Activated naive CD4-positive, alpha-beta T cell treated with anti-CD3 and anti-CD28 coated beads for 36 hours (primary cell): ENCODE measurements at regions not wholly inside any gene's neighbourhood (a gene's known extent, or its start where the extent isn't known, plus 50 kb on each side); places are given as distances from the start of the nearest gene placed in this dataset.

ENCODE experiments used
- CTCF ChIA-PET: fragments of 350-600 bp; sonication (Branson Sonifier 250); formaldehyde crosslinking; loops from one replicate; lab custom pipeline; 2021; ENCODE audit warnings: antibody characterized with exemption; lab: Charles Lee
- DNase-seq: peaks from one replicate; pipeline ENCODE4 v3.0.0-alpha.2; 2020
- H3K27ac Mint-ChIP-seq: one replicate; pipeline ENCODE4 v1.8.0; 2021; ENCODE audit warnings: mild to moderate bottlenecking, mixed read lengths
- H3K27me3 Mint-ChIP-seq: one replicate; pipeline ENCODE4 v1.8.0; 2021; ENCODE audit warnings: low read depth, mixed read lengths
- H3K36me3 Mint-ChIP-seq: one replicate; pipeline ENCODE4 v1.8.0; 2021; ENCODE audit warnings: low read depth, mixed read lengths
- H3K4me1 Mint-ChIP-seq: one replicate; pipeline ENCODE4 v1.8.0; 2021; ENCODE audit warnings: low read depth, mixed read lengths
- H3K4me3 Mint-ChIP-seq: one replicate; pipeline ENCODE4 v1.8.0; 2021; ENCODE audit warnings: mild to moderate bottlenecking, moderate library complexity, mixed read lengths
- H3K9me3 Mint-ChIP-seq: one replicate; pipeline ENCODE4 v1.8.0; 2021; ENCODE audit warnings: mixed read lengths
- intact Hi-C: fragments of 100-400 bp; cut with micrococcal nuclease; formaldehyde crosslinking; loops from one replicate; pipeline ENCODE4 v1.15.1; 2023

DNA sequence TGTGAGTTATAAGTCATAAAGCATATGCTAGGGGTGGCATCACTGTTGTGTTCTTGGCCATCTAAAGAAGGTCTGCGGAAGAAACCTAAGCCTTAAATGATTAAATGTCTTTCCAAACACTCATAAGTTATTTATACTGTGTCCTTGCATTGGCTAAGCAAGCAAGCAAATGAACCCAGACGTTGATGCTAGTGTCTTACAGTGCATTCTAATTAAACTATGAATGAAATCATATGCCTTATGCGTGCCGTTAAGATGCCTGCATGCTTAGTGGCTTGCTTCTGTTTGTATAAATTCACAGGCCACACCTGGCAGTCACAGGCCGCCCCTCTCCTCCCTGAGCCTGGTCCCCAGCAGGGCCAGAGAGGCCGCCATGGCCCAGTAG is 49.9 kb downstream of the RIN2 start:
- H3K36me3 Mint-ChIP-seq = no peaks in the 10 kb centered on the region
- DNase-seq = no peak
- H3K9me3 Mint-ChIP-seq = no peaks in the 10 kb centered on the region
- H3K4me3 Mint-ChIP-seq = no peak overlapping the region
- intact Hi-C loops = no loop called here
- H3K27me3 Mint-ChIP-seq = peaks cover 2% of the 10 kb centered on the region
- H3K27ac Mint-ChIP-seq = no peak overlapping the region
- CTCF ChIA-PET = interaction anchor here (1.3 kb wide), 1 partner anchor 7 kb away, joined by 3 read pairs; no protein-coding TSS in a partner anchor
- no peaks in the 10 kb centered on the region for H3K4me1 Mint-ChIP-seq

DNA sequence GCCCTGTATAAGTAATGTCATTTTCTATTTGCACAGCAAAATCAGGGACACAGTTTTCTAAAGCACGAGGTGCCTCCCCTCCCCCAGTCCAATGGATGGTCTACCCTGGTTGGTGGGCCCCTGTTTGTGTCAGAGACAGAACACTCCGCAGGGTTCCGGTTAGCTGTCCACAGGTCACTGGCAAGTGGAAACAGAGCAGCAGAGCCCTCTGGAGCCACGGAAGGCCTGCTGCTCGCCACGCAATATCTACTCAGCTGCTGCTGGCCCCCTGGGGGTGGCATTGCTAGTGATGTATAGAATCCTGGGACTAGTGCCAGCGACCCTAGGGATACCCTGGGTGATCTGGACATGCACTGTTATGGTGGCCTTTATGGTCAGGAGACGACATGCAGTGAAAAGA is 50.4 kb downstream of the RIN2 start:
- DNase-seq = no peak
- intact Hi-C loops = no loop called here
- H3K36me3 Mint-ChIP-seq = no peaks in the 10 kb centered on the region
- peaks cover 2% of the 10 kb centered on the region for H3K27me3 Mint-ChIP-seq
- CTCF ChIA-PET = no interaction called here
- H3K9me3 Mint-ChIP-seq = no peaks in the 10 kb centered on the region
- no peaks in the 10 kb centered on the region for H3K4me1 Mint-ChIP-seq
- no peak overlapping the region for H3K27ac Mint-ChIP-seq
- H3K4me3 Mint-ChIP-seq = no peak overlapping the region

DNA sequence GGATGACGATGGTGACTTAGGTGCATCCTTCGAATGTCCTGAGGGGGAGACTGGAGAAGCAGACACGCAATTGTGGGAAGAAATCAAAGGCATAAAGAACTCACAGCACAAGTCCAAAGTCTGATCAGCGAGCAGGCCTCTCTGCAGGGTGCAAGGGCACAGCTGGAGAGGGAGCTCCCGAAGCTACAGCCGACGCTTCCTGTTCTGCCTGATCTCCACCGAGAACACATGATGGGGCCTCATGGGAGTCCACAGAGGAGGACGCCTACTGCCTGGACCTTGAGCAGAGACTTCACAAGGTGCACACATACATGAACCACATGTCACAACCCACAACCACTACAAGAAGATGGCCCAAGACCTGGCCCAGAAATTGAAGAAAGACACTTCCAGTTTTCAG is 51.4 kb downstream of the RIN2 start:
- intact Hi-C loops = no loop called here
- DNase-seq = no peak
- Mint-ChIP-seq H3K36me3 (no peaks in the 10 kb centered on the region), H3K27me3 (peaks cover 2% of the 10 kb centered on the region), H3K4me3 (no peak overlapping the region), H3K4me1 (no peaks in the 10 kb centered on the region), H3K9me3 (no peaks in the 10 kb centered on the region), H3K27ac (no peak overlapping the region)
- CTCF ChIA-PET = interaction anchor here (1.0 kb wide), 1 partner anchor 116 kb away, joined by 3 read pairs; no protein-coding TSS in a partner anchor

DNA sequence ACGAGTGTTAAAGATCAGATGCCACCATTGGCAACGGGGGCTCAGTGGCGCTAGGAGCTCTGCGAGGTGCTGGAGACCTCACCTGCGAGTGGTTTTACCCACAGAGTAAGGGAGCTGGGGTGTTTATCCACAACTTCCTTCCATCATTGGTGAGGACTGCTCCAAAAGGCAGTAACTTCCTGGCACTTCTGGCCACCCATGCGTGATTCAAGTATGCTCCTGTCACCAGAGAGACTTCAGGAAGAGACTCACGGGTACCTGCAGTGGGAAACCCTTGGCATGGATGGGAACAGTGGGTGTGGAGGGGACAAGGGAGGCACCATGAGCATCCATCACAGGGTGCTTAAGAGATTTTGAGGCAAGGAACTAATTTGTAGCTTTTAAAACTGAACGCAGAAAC is 53.2 kb downstream of the RIN2 start:
- peaks cover 3% of the 10 kb centered on the region for H3K4me1 Mint-ChIP-seq
- no peaks in the 10 kb centered on the region for H3K9me3 Mint-ChIP-seq
- peaks cover 8% of the 10 kb centered on the region for H3K27me3 Mint-ChIP-seq
- CTCF ChIA-PET = no interaction called here
- no peak overlapping the region for H3K4me3 Mint-ChIP-seq
- intact Hi-C loops = no loop called here
- no peak for DNase-seq
- H3K27ac Mint-ChIP-seq = no peak overlapping the region
- no peaks in the 10 kb centered on the region for H3K36me3 Mint-ChIP-seq

DNA sequence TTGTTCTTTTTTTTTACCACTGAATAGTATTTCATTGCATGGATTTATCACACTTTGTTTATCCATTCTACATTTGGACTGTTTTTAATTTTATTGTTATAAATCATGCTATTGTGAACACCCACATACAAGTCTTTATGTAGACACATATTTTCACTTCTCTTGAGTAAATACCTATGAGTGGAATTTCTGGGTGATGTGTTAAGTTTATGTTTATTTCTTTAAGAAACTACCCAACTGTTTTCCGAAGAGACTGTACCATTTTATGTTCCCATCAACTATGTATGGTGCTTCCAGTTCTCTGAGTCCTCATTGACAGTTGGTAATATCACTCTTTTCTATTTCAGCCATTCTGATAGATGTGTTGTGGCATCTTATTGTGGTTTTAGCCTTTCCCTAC is 54.0 kb downstream of the RIN2 start:
- no peak overlapping the region for H3K4me3 Mint-ChIP-seq
- H3K27ac Mint-ChIP-seq = no peak overlapping the region
- intact Hi-C loops = no loop called here
- no peak for DNase-seq
- H3K27me3 Mint-ChIP-seq = peaks cover 8% of the 10 kb centered on the region
- no peaks in the 10 kb centered on the region for H3K36me3 Mint-ChIP-seq
- CTCF ChIA-PET = no interaction called here
- no peaks in the 10 kb centered on the region for H3K9me3 Mint-ChIP-seq
- H3K4me1 Mint-ChIP-seq = peaks cover 3% of the 10 kb centered on the region

DNA sequence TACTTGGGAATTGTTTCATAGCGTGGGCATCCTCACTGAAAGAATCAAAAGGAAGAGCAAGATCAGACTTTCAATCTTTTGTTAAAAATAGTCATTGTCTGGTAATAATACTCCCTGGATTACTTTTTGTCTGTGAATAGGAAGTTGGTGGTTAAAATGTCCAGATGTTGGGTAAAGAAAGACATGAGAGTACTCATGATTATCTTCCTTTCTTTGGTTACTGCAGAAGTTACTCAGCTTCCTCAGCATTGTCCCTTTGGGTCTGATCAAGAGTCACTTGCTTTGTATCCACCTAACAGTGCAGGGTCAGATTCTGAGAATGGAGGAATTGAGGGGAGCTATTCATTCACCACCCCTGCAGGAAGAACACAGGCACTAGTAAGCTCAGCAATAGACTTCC is 54.6 kb downstream of the RIN2 start:
- no peak overlapping the region for H3K4me3 Mint-ChIP-seq
- CTCF ChIA-PET = no interaction called here

DNA sequence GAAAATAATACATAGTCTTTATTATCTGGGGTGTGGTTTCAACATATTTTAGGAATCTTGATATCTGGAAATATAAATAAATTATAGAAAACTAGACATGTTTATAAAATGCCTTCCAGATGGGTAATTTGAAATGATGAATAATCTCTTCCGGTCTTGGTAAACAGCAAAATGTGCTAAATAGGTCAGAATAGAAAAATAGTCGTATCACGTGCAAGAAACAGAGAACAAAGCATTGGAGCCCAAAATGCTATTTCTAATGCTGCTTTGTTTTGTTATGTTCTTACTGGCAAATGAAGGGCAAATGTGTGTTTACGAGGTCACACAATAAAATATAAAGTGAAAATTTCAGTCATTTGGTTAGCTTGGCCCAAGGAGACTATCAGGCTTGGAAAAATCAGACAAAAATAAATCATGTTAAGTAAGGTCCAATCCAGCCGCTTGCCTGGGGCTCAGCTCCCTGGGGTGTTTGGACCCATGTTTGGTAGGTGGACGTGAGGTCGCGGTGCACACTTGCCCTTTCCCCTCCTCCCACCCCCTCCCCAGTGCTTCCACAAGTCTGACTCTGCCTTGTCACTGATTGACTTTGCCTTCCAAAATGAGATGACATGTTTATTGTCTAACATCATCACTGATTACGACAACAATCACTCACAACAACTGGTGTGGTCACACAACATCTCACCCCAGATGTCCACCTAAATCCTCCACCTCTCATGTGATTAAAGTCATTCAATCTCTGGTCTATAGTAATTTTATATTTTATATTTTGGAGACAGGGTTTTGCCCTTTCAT is 56.0 kb downstream of the RIN2 start:
- Mint-ChIP-seq H3K27me3 (peaks cover 8% of the 10 kb centered on the region), H3K4me3 (no peak overlapping the region), H3K9me3 (peaks cover 3% of the 10 kb centered on the region), H3K36me3 (no peaks in the 10 kb centered on the region), H3K27ac (no peak overlapping the region), H3K4me1 (peaks cover 3% of the 10 kb centered on the region)
- no peak for DNase-seq
- intact Hi-C loops = no loop called here
- CTCF ChIA-PET = interaction anchor here (1.1 kb wide), 1 partner anchor 184 kb away, joined by 3 read pairs; no protein-coding TSS in a partner anchor

More for the DNA sequence above, 54.6 kb downstream of the RIN2 start:
- H3K9me3 Mint-ChIP-seq = no peaks in the 10 kb centered on the region
- H3K36me3 Mint-ChIP-seq = no peaks in the 10 kb centered on the region
- peaks cover 3% of the 10 kb centered on the region for H3K4me1 Mint-ChIP-seq
- intact Hi-C loops = no loop called here
- H3K27me3 Mint-ChIP-seq = peaks cover 8% of the 10 kb centered on the region
- DNase-seq = no peak
- H3K27ac Mint-ChIP-seq = no peak overlapping the region

DNA sequence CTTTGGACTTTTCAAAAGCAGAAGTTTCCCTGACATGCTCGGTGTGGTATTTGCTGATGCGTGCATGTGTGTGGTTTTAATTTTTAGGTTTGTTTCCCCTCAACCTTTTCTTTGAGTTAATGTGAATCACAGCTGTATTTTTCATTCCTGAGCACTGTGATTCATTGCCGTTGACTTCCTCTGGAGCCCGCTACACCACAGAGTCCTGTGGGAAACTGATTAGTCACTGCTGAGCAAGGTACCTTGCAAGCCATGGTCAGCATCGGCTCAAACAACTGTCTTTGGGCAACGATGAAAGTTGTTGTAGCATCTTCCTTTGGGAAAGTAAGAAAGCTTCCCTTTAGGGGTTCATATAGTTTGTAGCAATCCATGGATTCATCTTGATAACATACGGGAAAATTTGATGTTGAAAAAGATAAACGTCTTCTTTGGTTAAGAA is 57.5 kb downstream of the RIN2 start:
- peaks cover 3% of the 10 kb centered on the region for H3K9me3 Mint-ChIP-seq
- CTCF ChIA-PET = interaction anchor here (1.0 kb wide), 1 partner anchor 8 kb away, joined by 3 read pairs; no protein-coding TSS in a partner anchor

DNA sequence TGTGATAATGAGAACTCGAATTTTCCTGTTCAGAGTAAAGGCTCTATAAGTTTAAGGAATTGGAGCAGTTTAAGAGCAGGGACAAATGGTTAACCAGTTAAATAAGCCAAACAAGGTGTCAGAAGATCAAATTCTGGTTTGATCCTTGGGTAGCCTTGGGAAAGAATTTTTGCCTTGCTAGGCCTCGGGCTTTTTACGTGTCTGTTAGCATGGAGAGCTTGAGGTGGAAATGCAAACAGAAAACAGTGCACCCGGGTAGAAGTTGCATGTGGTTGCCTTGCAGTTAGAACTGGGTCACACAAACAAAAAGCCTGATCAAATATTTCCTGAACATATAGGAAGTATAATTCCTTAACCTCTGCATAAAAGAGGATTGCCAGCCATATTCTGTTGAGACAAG is 58.3 kb downstream of the RIN2 start:
- H3K27ac Mint-ChIP-seq = no peak overlapping the region
- no peaks in the 10 kb centered on the region for H3K36me3 Mint-ChIP-seq
- CTCF ChIA-PET = no interaction called here
- intact Hi-C loops = no loop called here
- H3K4me3 Mint-ChIP-seq = no peak overlapping the region
- H3K9me3 Mint-ChIP-seq = peaks cover 3% of the 10 kb centered on the region
- H3K4me1 Mint-ChIP-seq = peaks cover 3% of the 10 kb centered on the region
- H3K27me3 Mint-ChIP-seq = peaks cover 6% of the 10 kb centered on the region
- DNase-seq = no peak

More for the DNA sequence above, 57.5 kb downstream of the RIN2 start:
- Mint-ChIP-seq H3K4me3 (no peak overlapping the region), H3K27me3 (peaks cover 6% of the 10 kb centered on the region), H3K4me1 (peaks cover 3% of the 10 kb centered on the region), H3K36me3 (no peaks in the 10 kb centered on the region), H3K27ac (no peak overlapping the region)
- intact Hi-C loops = no loop called here
- DNase-seq = no peak

DNA sequence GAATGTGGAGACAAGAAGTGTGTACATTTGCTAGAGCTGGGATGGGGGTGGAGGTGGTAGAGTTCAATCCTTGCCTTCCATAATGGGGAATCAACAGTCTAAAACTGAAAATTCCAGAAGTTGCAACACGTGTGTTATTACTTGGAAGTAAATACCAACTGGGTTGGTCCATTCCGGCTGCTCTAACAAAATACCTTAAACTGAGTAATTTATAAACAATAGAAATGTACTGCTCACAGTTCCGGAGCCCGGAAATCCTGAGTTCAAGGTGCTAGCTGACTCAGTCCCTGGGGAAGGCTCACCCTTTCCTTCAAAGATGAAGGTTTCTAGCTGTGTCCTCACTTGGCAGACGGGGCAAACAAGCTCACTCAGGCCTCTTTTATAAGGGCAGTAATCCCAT is 59.0 kb downstream of the RIN2 start:
- H3K27me3 Mint-ChIP-seq = peaks cover 6% of the 10 kb centered on the region

DNA sequence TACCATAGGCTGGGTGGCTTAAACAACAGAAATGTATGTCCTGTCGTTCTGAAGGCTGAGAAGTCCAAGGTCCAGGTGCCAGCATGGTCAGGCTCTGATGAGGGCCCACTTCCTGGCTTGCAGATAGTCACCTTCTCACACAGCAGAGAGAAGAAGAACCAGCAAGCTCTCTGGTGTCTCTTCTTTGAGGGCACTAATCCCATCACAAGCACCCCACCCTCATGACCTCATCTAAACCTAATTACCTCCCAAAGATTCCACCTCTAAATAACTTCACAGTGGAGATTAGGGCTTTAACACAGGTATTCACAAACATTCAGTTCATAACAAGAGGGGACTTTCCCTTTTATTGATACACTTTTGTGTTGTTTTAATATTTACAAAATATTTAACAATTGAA is 61.1 kb downstream of the RIN2 start:
- H3K36me3 Mint-ChIP-seq = no peaks in the 10 kb centered on the region
- H3K9me3 Mint-ChIP-seq = peaks cover 3% of the 10 kb centered on the region
- H3K27ac Mint-ChIP-seq = no peak overlapping the region
- CTCF ChIA-PET = no interaction called here
- peaks cover 3% of the 10 kb centered on the region for H3K4me1 Mint-ChIP-seq
- intact Hi-C loops = no loop called here
- DNase-seq = no peak
- no peak overlapping the region for H3K4me3 Mint-ChIP-seq
- peaks cover 6% of the 10 kb centered on the region for H3K27me3 Mint-ChIP-seq

More for the DNA sequence above, 59.0 kb downstream of the RIN2 start:
- H3K9me3 Mint-ChIP-seq = peaks cover 3% of the 10 kb centered on the region
- no peak overlapping the region for H3K4me3 Mint-ChIP-seq
- DNase-seq = no peak
- peaks cover 3% of the 10 kb centered on the region for H3K4me1 Mint-ChIP-seq
- no peaks in the 10 kb centered on the region for H3K36me3 Mint-ChIP-seq
- no peak overlapping the region for H3K27ac Mint-ChIP-seq
- intact Hi-C loops = no loop called here
- CTCF ChIA-PET = no interaction called here

DNA sequence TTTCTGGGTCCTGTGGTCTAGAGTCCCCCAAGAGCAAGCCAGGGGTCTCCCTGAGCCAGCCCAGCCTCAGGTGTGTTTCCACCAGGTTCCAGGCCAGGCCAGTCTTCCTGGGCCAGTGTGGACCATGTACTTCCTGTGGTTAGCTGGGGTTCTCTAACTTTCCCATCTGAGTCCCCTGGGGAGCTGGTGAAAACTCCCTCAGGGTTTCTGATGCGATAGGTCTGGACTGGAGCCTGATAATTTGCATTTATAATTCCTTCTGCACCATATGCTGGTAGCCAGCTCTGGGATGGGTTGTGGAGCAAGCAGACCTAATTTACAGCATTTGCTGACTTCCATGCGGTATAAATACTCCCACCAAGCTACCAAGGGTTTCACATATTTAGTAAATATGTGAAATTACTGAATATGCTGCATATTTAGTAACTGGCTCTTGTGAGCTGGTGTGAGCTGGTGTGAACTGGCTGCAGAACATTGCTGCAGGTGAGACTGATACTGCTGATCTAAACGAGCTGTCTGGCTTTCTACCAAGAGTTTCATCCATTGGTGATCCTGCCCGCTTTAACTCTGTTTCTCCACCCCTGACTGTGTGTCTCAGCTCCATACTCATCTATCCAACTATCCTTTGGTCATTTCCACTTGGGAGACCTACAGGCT is 62.6 kb downstream of the RIN2 start:
- Mint-ChIP-seq H3K9me3 (peaks cover 3% of the 10 kb centered on the region), H3K4me3 (no peak overlapping the region), H3K27me3 (peaks cover 2% of the 10 kb centered on the region), H3K36me3 (no peaks in the 10 kb centered on the region), H3K27ac (no peak overlapping the region), H3K4me1 (no peaks in the 10 kb centered on the region)
- CTCF ChIA-PET = no interaction called here
- intact Hi-C loops = no loop called here
- no peak for DNase-seq

DNA sequence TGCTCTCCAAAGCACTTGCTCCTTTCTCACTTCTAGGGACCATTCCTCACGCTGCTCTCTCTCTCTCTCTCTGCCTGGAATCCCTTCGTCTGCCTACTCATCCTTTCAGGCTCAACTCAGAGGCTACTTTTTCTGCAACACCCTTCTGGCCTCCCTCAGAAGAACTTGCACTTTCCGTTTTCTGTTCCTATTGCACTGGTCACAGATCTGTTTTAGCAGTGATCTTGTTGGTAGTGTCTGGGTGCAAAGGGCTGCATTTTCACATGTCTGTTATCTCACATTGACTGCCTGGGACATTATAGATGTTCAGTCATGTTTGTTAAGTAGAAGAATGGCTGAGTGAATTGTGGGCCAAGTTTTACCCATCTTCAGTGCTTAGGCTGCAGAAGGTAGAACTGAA is 63.5 kb downstream of the RIN2 start:
- Mint-ChIP-seq H3K36me3 (no peaks in the 10 kb centered on the region), H3K27me3 (no peaks in the 10 kb centered on the region), H3K4me3 (no peak overlapping the region), H3K27ac (no peak overlapping the region), H3K9me3 (peaks cover 3% of the 10 kb centered on the region), H3K4me1 (no peaks in the 10 kb centered on the region)
- CTCF ChIA-PET = no interaction called here
- no peak for DNase-seq
- intact Hi-C loops = no loop called here
